A549 (cell line): ENCODE measurements at regions not wholly inside any gene's neighbourhood (a gene's known extent, or its start where the extent isn't known, plus 50 kb on each side); places are given as distances from the start of the nearest gene placed in this dataset.

Experiments used
- BHLHE40 ChIP-seq: IDR thresholded peaks from 2 replicates; pipeline ENCODE4 v1.6.1; 2012; ENCODE audit warnings: low read depth, low read length, inconsistent platforms
- CHD2 ChIP-seq: fragments of 150-350 bp; IDR thresholded peaks from 2 replicates; pipeline ENCODE4 v1.6.1; 2014; ENCODE audit warnings: low read length; ENCODE audit not compliant: partially characterized antibody
- EP300 ChIP-seq, 2 experiments: fragments of >200 bp; sonication (Bioruptor Twin); formaldehyde crosslinking; IDR thresholded peaks; 2 replicates in 1 of 2; 3 replicates in 1 of 2; pipeline ENCODE4 v1.6.1; 2016 to 2017
- FOSL2 ChIP-seq, 2 experiments: fragments of 450-650 bp in 1 of 2; fragments of >200 bp in 1 of 2; sonication (Bioruptor Twin) in 1 of 2; formaldehyde crosslinking; IDR thresholded peaks; 2 replicates each; pipeline versions ENCODE4 v1.5.0 to v1.6.1; 2016 to 2020; ENCODE audit warnings: mild to moderate bottlenecking in 1 of 2, moderate library complexity in 1 of 2
- HEYL ChIP-seq: fragments of 250-450 bp; sonication (Bioruptor Pico); IDR thresholded peaks from 2 replicates; pipeline ENCODE4 v1.8.0; 2021; ENCODE audit warnings: mild to moderate bottlenecking, moderate library complexity
- JUN ChIP-seq, 2 experiments: fragments of >200 bp; sonication (Bioruptor Twin); formaldehyde crosslinking; IDR thresholded peaks; 2 replicates in 1 of 2; 3 replicates in 1 of 2; pipeline ENCODE4 v1.6.1; 2016 to 2017
- POLR2A ChIP-seq: IDR thresholded peaks from 2 replicates; pipeline ENCODE4 v1.6.1; 2012; ENCODE audit warnings: mild to moderate bottlenecking, low read length
- TF ChIP-seq, protein P1 (sequence below): fragments of >200 bp; sonication (Bioruptor Twin); formaldehyde crosslinking; IDR thresholded peaks from 3 replicates; pipeline ENCODE4 v1.5.1; 2016
- TF ChIP-seq, protein P2 (sequence below): fragments of 450-650 bp; IDR thresholded peaks from 2 replicates; pipeline ENCODE4 v1.6.1; 2014; ENCODE audit warnings: antibody characterized with exemption

- no peak for TF ChIP-seq JUN (IDR thresholded peaks at IDR 0.05)
- TF ChIP-seq, protein P1, sequence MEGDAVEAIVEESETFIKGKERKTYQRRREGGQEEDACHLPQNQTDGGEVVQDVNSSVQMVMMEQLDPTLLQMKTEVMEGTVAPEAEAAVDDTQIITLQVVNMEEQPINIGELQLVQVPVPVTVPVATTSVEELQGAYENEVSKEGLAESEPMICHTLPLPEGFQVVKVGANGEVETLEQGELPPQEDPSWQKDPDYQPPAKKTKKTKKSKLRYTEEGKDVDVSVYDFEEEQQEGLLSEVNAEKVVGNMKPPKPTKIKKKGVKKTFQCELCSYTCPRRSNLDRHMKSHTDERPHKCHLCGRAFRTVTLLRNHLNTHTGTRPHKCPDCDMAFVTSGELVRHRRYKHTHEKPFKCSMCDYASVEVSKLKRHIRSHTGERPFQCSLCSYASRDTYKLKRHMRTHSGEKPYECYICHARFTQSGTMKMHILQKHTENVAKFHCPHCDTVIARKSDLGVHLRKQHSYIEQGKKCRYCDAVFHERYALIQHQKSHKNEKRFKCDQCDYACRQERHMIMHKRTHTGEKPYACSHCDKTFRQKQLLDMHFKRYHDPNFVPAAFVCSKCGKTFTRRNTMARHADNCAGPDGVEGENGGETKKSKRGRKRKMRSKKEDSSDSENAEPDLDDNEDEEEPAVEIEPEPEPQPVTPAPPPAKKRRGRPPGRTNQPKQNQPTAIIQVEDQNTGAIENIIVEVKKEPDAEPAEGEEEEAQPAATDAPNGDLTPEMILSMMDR = no peak
- no peak for TF ChIP-seq EP300 (IDR thresholded peaks at IDR 0.05)
- no peak for TF ChIP-seq POLR2A
- TF ChIP-seq HEYL = no peak
- TF ChIP-seq, protein P2, sequence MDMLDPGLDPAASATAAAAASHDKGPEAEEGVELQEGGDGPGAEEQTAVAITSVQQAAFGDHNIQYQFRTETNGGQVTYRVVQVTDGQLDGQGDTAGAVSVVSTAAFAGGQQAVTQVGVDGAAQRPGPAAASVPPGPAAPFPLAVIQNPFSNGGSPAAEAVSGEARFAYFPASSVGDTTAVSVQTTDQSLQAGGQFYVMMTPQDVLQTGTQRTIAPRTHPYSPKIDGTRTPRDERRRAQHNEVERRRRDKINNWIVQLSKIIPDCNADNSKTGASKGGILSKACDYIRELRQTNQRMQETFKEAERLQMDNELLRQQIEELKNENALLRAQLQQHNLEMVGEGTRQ = no peak
- TF ChIP-seq CHD2 = no peak
- TF ChIP-seq BHLHE40 = no peak
- no peak for TF ChIP-seq FOSL2 (IDR thresholded peaks at IDR 0.05)
- no peak for TF ChIP-seq FOSL2 (CRISPR knock-in tag; IDR thresholded peaks at IDR 0.05)
These were observed 119.8 kb upstream of the PLET1 start for GRCh38 chr11:112380464-112380863.
